NCI-H82 treated with DMSO at 0.1 percent for 48 hours (cell line): ENCODE measurements at regions not wholly inside any gene's neighbourhood (a gene's known extent, or its start where the extent isn't known, plus 50 kb on each side); places are given as distances from the start of the nearest gene placed in this dataset.

Experiments
- DNase-seq: peaks from one replicate; lab custom pipeline; 2025; ENCODE audit not compliant: unreplicated experiment; lab: John Stamatoyannopoulos, UW

DNA sequence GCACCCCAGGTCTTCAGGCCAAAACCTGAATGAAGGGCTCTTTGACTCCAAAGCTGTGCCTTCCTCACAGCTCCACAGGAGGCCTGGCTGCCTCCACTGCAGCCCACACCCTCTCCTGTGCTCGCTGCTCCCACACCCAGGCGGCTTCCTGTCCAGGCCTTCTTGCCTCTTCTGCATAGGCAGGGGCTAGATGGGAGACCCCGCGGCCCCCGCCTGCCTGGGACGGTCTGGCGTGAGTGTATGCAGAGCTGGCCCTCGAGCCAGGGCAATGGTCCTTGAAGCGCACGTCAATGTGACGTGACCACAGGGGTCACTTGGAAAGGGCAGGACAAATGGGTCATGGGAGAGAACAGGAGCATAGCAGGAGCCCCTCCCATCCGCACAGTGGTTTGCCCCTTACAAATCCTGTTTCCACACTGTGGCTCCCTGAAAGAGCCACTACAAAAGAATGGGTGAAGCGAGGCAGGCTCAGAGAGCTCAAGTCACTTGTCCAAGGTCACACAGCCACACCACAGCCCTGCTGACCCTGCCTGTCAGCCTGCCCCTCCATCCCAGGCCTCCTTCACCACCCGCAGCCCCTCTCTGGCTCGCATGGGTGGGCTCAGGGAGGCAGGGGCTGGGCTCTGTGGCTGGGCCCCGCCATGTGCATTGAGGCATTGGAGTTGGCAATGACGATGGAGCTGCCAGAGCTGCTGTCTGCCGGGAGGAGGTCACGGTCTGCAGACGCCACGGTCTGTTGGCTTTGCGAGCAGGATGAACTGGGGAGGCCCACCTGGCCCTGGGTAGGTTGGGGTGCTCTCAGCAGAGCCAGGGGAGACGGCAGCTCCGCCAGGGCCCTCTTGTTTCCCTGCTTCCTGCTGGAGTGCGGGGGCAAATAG is 71.2 kb upstream of the WNT11 start:
- no peak for DNase-seq

DNA sequence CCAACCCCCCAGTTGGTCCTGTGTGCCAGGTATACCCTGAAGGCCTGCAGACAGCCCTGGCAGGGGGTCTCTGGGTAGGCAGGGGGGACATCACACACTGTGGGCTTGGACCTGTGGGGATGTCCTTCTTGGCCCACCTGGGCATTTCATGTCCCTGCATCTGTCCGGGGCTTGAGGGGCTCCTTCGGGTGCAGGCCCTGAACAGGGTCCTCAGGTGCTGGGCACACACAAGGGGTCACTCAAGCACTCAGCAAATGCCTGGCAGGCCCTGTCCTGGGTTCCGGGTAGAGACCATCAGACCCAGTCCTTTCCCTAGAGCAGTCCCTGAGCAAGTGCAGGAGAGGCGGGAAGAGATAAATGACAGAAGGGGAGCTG is 70.5 kb upstream of the WNT11 start:
- no peak for DNase-seq

DNA sequence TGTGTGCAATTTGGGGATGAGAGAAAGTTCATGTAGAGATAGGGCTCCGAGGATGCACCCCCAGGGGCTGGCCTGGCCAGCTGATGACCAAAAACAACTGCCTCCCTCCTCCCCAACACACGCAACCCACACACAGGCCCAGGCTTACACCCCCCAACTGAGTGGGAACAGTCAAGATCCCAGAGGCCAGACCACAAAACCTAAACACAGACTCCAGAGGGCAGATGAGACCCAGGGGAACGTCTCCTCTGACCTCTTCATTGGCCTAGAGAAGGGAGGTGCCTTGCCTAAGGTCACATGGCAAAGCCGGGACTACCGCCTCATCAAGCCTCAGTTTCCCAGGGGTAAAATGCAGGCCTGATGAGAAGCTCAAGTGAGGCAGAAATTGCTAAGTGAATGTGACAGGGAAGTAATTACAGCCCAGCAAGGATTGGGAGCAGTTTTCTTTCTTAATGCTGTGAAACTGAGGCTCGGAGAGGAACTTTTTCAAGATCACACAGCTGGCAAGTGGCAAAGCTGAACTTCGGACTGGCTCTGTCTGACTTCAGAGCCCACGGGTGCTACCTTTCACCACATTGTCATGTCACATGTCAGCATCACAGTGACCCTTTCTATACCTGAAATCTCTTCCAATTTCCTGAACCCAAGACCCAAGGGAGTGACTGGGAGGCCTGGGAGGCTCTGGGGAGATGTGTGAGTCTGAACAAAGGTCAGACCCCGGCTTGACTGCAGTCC is 69.9 kb upstream of the WNT11 start:
- DNase-seq = no peak

DNA sequence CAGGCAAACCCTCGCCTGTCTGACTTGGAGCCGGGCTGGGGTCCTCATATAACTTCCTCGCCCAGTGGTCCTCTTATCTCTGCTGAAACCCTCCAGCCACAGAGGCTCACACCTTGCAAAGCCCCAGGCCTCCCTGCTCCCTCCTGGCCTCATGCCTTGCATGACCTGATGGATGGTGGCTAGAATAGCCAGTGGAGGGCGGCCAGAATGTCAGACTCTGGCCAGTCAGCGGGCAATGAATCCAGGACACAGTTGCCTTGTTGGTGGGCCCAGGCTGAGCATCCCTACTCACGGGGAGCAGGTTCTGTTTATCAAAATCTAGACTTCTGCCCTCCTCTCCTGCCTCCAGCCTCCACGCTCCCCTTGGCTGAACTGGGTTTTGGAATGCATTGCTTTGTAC is 69.1 kb upstream of the WNT11 start:
- DNase-seq = no peak

DNA sequence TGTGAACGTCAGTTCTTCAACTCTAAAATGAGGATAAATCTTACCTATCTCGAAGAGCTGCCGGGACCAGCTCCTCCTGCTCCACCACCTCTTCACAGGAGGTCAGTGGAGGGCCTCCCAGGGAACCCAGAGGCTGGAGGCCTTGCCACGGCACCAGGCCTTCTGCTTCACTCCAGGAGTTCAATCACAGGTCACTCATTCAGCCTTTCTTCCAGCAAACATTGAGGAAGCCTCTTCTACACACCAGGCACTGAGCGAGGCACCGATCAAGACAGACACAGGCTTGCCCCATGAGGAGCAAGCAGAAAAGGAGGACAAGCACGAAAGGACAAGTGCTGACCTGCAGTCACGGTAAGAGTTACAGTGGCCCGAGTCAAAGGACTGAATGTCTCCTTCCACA is 64.8 kb upstream of the WNT11 start:
- DNase-seq = no peak

DNA sequence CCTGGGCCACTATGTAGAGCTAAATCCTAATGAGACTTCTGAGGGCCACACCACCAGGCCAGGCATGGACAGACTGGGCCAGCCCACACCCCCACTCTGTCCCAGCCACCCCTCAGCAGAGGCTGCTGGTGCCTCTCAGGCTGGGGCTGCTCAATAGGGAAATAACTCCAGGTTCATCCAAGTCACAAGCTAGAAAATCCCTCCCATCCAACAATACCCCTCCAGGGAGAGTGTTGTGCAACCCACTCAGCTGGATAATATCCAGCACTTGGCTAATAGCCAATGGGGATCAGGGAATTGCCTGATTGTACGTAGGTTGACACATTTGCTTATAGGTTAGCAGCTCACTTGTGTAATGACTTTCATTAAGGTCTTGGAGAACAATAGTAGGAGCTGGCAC is 64.1 kb upstream of the WNT11 start:
- peak; percentile 0 for DNase-seq

DNA sequence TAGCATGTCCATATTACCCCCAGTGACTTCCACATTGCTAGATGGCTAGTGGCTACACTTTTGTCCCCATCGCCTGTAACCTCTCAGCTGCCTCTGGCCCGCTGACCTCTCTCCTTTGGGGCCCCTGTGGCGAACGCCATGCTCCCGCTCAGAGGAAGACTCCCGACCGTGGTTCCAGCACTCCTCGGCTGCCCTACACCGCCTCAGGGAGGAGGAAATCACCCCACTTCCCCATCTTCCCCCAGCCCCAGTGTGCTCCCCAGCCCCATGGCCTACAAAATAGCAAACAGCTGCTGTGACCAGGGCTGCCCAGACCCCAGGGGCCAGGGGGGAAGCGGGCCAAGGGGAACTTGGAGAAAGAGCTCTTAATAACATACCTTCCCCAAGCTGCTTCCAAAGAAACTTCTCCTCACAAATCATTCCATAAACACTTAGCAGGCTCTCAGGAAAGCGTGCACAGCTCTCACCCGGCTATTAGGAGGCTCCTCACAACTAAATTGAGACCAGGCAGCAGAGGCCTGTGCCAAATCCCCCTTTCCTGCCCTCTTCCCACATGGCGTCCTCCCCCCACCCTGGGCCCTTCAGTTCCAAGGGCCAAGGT is 63.5 kb upstream of the WNT11 start:
- DNase-seq = no peak

DNA sequence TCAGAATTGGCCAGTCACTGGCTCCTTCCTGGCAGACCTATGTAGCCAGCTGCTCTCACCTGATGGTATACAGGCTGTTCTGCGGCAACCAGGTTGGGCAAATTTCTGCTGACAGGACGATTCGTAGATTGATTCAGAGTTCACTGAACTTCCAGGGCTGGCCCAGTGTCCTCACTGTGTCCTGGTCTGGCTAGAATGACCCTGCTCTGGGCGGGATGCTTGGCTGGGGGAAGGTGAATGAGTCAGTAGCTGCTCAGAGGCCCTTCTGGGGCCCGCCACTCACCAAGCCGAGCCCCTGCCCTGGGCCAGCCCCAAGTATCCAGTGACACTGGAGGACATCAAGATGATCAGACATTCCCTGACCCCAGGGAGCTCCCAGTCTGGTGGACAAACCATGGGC is 62.9 kb upstream of the WNT11 start:
- DNase-seq = no peak

DNA sequence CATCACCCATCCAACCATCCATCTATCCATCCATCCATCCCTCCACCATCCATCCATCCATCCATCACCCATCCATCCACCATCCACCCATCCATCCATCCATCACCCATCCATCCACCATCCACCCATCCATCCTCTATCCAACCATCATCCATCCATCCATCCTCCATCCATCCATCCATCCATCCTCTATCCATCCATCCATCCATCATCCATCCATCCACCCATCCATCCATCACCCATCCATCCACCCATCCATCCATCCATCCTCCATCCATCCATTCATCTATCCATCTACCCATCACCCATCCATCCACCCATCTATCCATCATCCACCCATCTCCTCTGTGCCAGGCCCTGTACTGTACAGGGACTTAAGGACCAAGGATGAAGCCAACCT is 62.2 kb upstream of the WNT11 start:
- DNase-seq = no peak

DNA sequence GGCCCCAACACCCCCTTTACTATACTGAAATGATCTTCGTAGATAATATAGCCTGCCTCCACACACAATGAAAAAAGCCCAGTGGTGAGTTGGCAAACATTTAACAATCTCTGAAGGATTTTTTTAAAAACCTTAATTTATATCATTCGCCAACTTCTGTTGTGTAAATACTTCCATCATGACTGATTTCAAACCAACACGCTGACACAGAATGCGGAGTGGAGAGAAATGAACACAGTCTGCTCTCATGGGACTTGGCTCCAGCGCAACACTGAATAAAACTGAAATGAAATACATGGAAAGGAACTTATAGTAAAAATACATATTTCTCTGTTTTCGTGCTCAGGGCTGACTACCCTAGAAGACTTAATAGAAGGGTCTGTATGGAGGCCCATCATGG is 61.3 kb upstream of the WNT11 start:
- no peak for DNase-seq

DNA sequence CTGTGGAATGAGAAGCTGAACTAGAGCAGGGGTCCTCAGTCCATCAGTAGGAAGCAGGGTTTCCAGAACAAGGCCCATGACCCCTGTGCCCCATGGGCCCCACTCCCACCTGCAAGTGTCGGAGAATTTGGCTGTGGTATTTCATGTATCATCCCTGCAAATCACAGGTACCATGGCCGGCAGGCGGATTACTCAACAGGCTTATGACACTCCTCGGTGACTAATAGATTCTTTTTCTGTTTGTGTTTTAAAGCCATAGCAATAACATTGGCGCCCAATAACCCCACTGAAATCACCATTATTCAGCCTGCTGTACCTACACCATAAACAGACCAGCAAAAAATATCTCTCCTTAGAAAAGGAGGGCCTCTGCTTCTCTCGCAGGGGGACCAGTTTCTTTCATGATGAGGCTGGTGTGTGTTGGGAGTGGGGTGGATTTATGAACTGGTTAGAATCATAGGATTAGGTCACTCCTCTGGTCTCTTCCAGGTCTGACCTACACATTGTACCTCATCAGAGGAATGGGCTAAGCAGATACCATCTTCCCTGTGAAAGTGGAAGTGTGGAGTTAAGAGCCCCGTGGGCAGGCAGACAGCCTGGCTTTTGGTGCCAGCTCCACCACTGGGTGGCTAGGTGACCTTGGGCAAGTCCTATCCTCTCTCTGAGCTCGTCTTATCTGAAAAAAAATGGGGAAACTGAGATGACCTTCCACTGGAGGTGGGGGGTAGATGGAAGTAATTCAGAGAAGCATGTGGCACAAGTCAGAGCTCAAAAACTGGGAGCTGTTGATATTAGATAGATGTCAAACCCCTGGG is 60.2 kb upstream of the WNT11 start:
- no peak for DNase-seq

DNA sequence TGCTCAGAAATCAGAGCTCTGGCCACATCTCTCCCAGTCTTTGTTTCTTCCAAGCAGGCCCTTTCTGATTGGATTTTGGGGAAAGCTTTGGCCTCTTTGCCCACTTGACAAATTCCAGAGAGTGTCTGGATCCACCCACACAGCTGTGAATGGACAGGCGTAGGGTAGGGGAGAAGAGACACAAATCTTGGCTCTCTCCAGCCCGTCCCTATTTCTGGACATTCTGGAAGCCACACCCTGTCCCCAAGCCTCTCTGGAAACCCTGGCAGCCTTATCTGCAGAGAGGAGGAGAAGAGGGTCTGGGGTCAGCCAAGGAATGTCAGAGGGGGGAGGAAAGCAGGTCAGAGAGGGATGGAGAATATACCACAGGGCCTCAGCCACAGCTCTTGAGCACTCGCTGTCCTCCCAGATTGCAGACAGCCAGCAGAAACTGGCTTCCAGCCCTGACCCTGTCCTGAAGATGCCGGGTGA is 59.5 kb upstream of the WNT11 start:
- no peak for DNase-seq

DNA sequence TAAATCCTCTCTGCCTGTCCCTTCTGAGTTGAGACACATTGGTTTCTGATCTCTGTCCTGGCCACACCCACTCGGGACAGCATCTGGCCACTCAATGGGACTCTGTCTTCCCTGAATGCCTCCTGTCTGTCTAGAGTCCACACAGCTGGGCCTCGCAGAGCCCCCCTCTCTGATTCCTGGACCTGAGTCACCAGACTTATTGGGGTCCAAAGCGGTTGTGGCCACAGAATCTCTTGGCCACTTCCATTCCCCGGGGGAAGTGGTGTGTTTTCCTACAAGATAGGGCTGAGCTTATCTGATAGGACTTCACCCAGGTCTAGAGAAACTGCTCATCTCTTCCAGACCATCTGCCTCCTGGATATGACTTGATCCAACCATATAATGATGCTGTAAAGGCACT is 57.4 kb upstream of the WNT11 start:
- no peak for DNase-seq

DNA sequence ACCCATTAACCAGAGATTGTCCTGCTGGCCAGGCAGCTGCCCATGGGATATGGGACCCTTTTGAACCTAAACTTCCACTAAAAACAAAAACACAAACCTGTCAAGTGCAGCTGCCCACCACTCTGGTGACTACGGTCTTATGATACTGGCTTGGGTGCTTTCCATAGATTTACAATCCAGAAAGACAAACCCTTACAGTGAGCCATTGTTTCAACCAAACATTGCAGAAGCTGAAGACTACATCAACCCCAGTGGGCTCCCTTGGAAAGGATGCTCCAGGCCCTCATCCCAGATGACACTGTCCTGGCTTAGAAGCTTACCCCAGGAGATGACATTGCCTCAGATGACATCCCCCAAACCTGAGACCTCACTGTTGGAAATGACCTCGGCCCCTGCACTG is 56.9 kb upstream of the WNT11 start:
- DNase-seq = no peak

DNA sequence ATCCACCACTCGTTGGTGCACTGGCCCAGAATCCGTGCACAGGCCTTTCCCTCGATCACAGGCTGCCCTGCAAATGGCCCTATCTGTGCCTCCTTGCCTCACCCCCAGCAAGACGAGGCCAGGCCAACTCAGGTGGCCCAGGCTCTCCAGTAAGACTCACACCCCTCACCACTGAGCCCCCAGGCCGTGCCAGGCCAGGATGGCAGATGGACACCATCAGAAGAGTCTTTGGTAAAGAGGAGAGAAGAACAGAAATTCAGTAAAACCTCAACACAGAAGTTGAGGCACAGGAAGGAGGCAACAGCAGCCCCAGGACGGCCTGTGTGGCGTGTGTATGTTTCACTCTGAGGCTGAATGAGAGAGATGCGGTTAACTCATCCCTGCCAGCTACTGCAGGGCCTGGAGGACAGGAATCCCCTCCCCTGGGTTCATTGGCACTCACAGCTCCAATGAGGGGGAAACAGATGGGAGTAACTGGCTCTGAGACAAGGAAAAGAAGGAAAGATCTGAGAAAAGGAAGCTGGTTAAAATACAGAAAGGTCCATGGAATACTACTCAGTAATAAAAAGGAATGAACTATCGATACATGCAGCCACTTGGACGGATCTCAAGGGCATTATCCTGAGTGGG is 54.1 kb upstream of the WNT11 start:
- no peak for DNase-seq

DNA sequence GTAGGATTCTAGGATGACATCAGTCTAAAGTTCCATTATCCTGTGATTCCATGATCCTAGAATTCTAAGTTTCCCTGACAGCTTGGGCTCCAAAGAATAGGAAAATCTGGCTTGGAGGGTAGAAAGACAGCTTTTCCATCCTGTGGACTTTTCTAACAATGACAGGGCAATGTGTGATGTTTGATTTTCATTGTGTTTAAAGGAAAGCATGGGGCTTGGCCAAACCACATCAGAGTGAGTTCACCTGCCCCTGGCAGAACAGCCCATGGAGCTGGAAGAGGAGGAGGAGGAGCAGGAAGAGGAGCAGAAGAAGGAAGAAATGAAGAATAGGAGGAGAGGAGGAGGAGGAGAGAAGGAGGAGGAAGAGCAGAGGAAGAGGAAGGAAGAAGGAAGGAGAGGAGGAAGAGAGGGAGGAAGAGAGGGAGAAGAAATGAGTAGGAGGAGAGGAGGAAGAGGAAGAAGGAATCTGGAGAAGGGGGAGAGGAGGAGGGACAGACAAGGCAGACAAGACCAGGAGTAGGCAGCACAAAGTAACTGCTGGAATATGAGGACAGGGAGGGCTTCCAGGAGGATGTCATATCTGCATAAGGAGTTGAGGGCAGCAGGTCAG is 53.1 kb upstream of the WNT11 start:
- DNase-seq = no peak

DNA sequence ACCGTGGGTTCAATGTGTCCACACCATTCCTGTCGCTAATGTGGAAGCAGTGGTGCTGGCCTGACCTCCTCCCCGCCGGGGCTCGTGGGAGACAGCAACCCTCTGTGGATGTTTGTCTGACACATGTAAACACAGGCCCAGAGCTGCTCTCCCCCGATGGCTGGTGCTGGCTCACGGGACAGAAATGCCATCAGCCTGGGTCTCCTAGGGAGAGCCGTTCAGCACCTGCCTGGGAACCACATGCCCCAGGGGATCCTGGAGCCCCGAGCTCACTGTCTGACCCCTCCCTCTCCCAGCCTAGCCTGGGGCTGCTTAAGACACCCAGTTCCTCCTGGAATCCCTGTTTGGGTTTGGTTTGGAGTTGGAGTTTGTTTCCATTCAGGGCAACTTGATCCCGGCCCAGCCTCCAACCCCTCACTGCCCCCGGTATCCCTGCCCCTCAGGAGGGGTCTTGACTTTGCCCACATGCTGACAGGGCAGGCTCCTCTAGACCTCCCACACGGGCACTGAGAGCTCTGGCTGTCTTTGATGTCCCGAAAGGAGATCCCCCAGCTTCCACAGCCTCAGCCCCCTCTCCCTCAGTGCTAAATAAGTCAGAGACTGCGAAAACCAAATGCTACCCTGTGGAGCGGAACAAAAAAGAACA is 50.9 kb upstream of the WNT11 start:
- DNase-seq = no peak

DNA sequence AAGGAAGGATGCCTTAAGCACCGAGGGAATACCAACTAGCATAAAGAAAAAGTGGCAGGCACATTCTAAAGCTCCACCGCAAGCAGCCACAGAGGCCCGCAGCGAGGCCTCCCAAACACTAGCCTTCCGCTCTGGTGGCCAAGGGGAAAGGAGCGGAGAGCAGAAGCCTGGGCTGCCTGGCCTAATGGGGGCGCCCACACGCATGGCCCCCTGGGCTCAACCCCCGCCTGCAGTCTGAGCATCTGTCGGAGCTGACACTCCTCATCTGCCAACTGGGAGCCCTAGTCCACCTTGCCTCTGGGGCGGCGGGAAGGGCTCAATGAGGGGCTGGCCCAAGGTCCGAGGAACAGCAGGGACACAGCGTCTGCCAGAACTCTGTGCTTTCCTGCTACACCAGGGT is 50.1 kb upstream of the WNT11 start:
- DNase-seq = no peak
